Endodermal cell (in vitro differentiated cells): ENCODE measurements at regions not wholly inside any gene's neighbourhood (a gene's known extent, or its start where the extent isn't known, plus 50 kb on each side); places are given as distances from the start of the nearest gene placed in this dataset.

Experiments used
- DNase-seq: peaks from one replicate; pipeline ENCODE4 v3.0.0-alpha.2; 2017
- H3K27ac ChIP-seq: 2 replicates; pipeline ENCODE4 v1.5.1; 2013; ENCODE audit warnings: mild to moderate bottlenecking, low read depth, low read length, moderate library complexity
- H3K27me3 ChIP-seq: 2 replicates; pipeline ENCODE4 v1.6.1; 2013; ENCODE audit warnings: mild to moderate bottlenecking, low read length, moderate library complexity; ENCODE audit not compliant: insufficient read depth, control insufficient read depth, poor library complexity, severe bottlenecking
- H3K36me3 ChIP-seq: 2 replicates; pipeline ENCODE4 v1.7.0; 2013; ENCODE audit warnings: mild to moderate bottlenecking, low read length, moderate library complexity; ENCODE audit not compliant: control insufficient read depth, insufficient read depth
- H3K4me1 ChIP-seq: one replicate; pipeline ENCODE4 v1.7.0; 2013; ENCODE audit warnings: low read length; ENCODE audit not compliant: control insufficient read depth, insufficient read depth
- H3K4me3 ChIP-seq: 2 replicates; pipeline ENCODE4 v1.5.1; 2013; ENCODE audit warnings: mild to moderate bottlenecking, low read length, moderate library complexity
- H3K9ac ChIP-seq: 2 replicates; pipeline ENCODE4 v1.6.1; 2013; ENCODE audit warnings: mild to moderate bottlenecking, low read length, moderate library complexity; ENCODE audit not compliant: poor library complexity, severe bottlenecking; ENCODE audit errors: extremely low read depth
- H3K9me3 ChIP-seq: 2 replicates; pipeline ENCODE4 v1.6.1; 2013; ENCODE audit warnings: mild to moderate bottlenecking, low read length, moderate library complexity; ENCODE audit not compliant: control insufficient read depth
- H3K27ac Mint-ChIP-seq: 2 replicates; pipeline ENCODE4 v1.8.0; 2020; ENCODE audit warnings: mixed read lengths
- H3K27me3 Mint-ChIP-seq: 2 replicates; pipeline ENCODE4 v1.8.0; 2021; ENCODE audit warnings: mild to moderate bottlenecking, mixed read lengths; ENCODE audit not compliant: insufficient read depth
- H3K36me3 Mint-ChIP-seq: 2 replicates; pipeline ENCODE4 v1.8.0; 2020; ENCODE audit warnings: low read depth, mixed read lengths
- H3K4me1 Mint-ChIP-seq: 2 replicates; pipeline ENCODE4 v1.8.0; 2020; ENCODE audit warnings: mixed read lengths
- H3K4me3 Mint-ChIP-seq: 2 replicates; pipeline ENCODE4 v1.8.0; 2020; ENCODE audit warnings: mild to moderate bottlenecking, moderate library complexity, mixed read lengths
- H3K9me3 Mint-ChIP-seq: 2 replicates; pipeline ENCODE4 v1.8.0; 2020; ENCODE audit warnings: mild to moderate bottlenecking, mixed read lengths
- WGBS, 2 experiments: methylation state at CpG; one replicate each; pipeline versions ENCODE4 v1.1.5 to v1.1.7; 2013; ENCODE audit warnings: missing lambda C conversion rate in 2 of 2, mixed read lengths in 1 of 2; ENCODE audit not compliant: insufficient coverage in 1 of 2, insufficient read length in 1 of 2; 5-methylcytosine and 5-hydroxymethylcytosine counted together
- TF ChIP-seq, protein P1 (sequence below): fragments of 200-600 bp; sonication (generic); conservative IDR thresholded peaks from 2 replicates; pipeline ENCODE4 v1.5.0; 2021; ENCODE audit warnings: antibody characterized with exemption, mild to moderate bottlenecking

GRCh38 chr13:83995930-83996329 is 113.7 kb upstream of the SLITRK1 start:
- Mint-ChIP-seq H3K36me3 (no peaks in the 10 kb centered on the region), H3K4me3 (no peak overlapping the region), H3K27me3 (no peaks in the 10 kb centered on the region), H3K9me3 (no peaks in the 10 kb centered on the region), H3K4me1 (no peaks in the 10 kb centered on the region), H3K27ac (no peak overlapping the region)
- TF ChIP-seq, protein P1, sequence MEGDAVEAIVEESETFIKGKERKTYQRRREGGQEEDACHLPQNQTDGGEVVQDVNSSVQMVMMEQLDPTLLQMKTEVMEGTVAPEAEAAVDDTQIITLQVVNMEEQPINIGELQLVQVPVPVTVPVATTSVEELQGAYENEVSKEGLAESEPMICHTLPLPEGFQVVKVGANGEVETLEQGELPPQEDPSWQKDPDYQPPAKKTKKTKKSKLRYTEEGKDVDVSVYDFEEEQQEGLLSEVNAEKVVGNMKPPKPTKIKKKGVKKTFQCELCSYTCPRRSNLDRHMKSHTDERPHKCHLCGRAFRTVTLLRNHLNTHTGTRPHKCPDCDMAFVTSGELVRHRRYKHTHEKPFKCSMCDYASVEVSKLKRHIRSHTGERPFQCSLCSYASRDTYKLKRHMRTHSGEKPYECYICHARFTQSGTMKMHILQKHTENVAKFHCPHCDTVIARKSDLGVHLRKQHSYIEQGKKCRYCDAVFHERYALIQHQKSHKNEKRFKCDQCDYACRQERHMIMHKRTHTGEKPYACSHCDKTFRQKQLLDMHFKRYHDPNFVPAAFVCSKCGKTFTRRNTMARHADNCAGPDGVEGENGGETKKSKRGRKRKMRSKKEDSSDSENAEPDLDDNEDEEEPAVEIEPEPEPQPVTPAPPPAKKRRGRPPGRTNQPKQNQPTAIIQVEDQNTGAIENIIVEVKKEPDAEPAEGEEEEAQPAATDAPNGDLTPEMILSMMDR = no peak
- Histone ChIP-seq H3K4me1 (no peaks in the 10 kb centered on the region), H3K27me3 (no peaks in the 10 kb centered on the region), H3K4me3 (no peak overlapping the region), H3K36me3 (no peaks in the 10 kb centered on the region), H3K27ac (no peak overlapping the region), H3K9me3 (no peaks in the 10 kb centered on the region), H3K9ac (no peak overlapping the region)
- 90 to 100% methylated on average over 3 to 7 of the region's 7 CpGs for WGBS, 2 experiments
- no peak for DNase-seq

DNA sequence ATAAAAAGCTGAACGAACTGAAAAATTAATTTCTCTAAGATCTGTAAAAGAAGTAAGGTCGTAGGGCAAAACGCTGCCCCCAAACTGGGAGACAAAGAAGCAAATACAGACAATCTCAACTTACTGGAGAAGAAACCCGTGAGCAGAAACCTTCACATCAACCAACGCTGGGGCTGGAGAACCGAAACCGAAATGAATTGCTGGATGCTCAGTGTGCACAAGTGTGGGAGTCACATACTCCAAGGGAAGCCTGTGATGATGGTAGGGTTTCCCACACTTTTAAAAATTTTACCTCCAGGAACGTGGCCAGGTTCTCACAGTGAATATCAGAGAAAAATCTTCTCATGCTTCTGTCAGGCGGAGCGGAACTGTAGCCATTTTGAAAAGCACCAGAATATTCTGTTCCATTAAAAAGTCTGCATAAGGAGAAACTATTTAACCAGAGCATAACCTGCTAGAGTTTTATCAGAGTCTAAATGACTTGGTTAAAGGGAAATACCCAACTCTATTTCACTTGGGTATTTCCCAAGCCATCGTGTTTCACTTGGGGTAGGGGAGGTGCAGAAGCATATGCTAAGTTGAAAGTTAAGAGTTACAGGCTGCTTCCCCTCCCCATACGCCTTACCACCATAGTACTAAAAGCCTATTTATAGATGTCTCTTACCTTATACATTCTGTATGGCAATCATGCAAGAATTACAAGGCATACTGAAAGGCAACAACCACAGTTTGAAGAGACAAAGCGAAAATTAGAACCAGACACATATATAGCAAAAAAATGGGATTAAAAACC is 110.5 kb upstream of the SLITRK1 start:
- WGBS, 2 experiments = 92 to 93% methylated on average over 7 to 13 of the region's 13 CpGs
- no peaks in the 10 kb centered on the region for H3K36me3 Mint-ChIP-seq
- TF ChIP-seq, protein P1 = no peak

GRCh38 chr13:83987394-83987793 is 105.1 kb upstream of the SLITRK1 start:
- Histone ChIP-seq H3K27me3 (no peaks in the 10 kb centered on the region), H3K27ac (no peak overlapping the region), H3K4me3 (no peak overlapping the region), H3K4me1 (no peaks in the 10 kb centered on the region), H3K36me3 (no peaks in the 10 kb centered on the region), H3K9ac (no peak overlapping the region), H3K9me3 (no peaks in the 10 kb centered on the region)
- Mint-ChIP-seq H3K4me1 (peaks cover 1% of the 10 kb centered on the region), H3K36me3 (no peaks in the 10 kb centered on the region), H3K27ac (no peak overlapping the region), H3K9me3 (no peaks in the 10 kb centered on the region), H3K27me3 (no peaks in the 10 kb centered on the region), H3K4me3 (no peak overlapping the region)
- TF ChIP-seq, protein P1 = no peak
- WGBS, 2 experiments = 100% methylated on average over 1 of the region's 1 CpG; no CpG with 5 or more reads in 1 of the 2 experiments
- no peak for DNase-seq

More for the DNA sequence above, 110.5 kb upstream of the SLITRK1 start:
- no peak overlapping the region for H3K4me3 ChIP-seq
- H3K36me3 ChIP-seq = no peaks in the 10 kb centered on the region
- H3K27me3 Mint-ChIP-seq = no peaks in the 10 kb centered on the region
- peaks cover 1% of the 10 kb centered on the region for H3K4me1 Mint-ChIP-seq
- no peak overlapping the region for H3K27ac Mint-ChIP-seq
- H3K9me3 ChIP-seq = no peaks in the 10 kb centered on the region
- no peak overlapping the region for H3K27ac ChIP-seq
- H3K4me1 ChIP-seq = no peaks in the 10 kb centered on the region
- no peak for DNase-seq
- H3K9ac ChIP-seq = no peak overlapping the region
- H3K27me3 ChIP-seq = no peaks in the 10 kb centered on the region
- no peak overlapping the region for H3K4me3 Mint-ChIP-seq
- no peaks in the 10 kb centered on the region for H3K9me3 Mint-ChIP-seq
